Right lobe of liver (tissue), 6 donors: ENCODE measurements at regions not wholly inside any gene's neighbourhood (a gene's known extent, or its start where the extent isn't known, plus 50 kb on each side); places are given as distances from the start of the nearest gene placed in this dataset.

ENCODE experiments used
- ATAC-seq, 4 donors: fragments of 200-7000 bp; cut with Tn5 transposase; one replicate each; pipeline ENCODE4 v1.9.1; 2020; ENCODE audit warnings: mild to moderate bottlenecking in 4 of 4, moderate library complexity in 4 of 4
- DNase-seq, 3 donors: peaks; one replicate each; pipeline ENCODE4 v3.0.0-alpha.2; 2020
- H3K27ac ChIP-seq, 3 donors: fragments of 200-600 bp; one replicate each; pipeline ENCODE4 v1.8.0; 2022
- H3K27me3 ChIP-seq, 2 donors: fragments of 200-600 bp; one replicate each; pipeline ENCODE4 v1.8.0; 2022
- H3K36me3 ChIP-seq, 4 donors: fragments of 200-600 bp; sonication (generic) in 1 of 4; one replicate each; pipeline versions ENCODE4 v1.5.1 to v1.8.0; 2017 to 2022; ENCODE audit warnings: control low read depth in 1 of 4
- H3K4me1 ChIP-seq, 4 donors: fragments of 200-600 bp; sonication (generic) in 1 of 4; one replicate each; pipeline versions ENCODE4 v1.5.1 to v1.8.0; 2017 to 2022; ENCODE audit warnings: control low read depth in 1 of 4
- H3K4me3 ChIP-seq, 3 donors: fragments of 200-600 bp; one replicate each; pipeline ENCODE4 v1.8.0; 2022
- H3K9me3 ChIP-seq, 4 donors: fragments of 200-600 bp; sonication (generic) in 1 of 4; one replicate each; pipeline versions ENCODE4 v1.5.1 to v1.8.0; 2017 to 2022; ENCODE audit warnings: control low read depth in 1 of 4
- CTCF ChIP-seq, 4 donors: fragments of 200-600 bp in 3 of 4; fragments of 450-650 bp in 1 of 4; IDR thresholded peaks; one replicate each; pipeline versions ENCODE4 v1.5.1 to v1.8.0; 2016 to 2022; ENCODE audit warnings: antibody characterized with exemption in 4 of 4, mild to moderate bottlenecking in 2 of 4
- POLR2A ChIP-seq: fragments of 450-650 bp; IDR thresholded peaks from one replicate; pipeline ENCODE4 v1.6.1; 2017; ENCODE audit warnings: antibody characterized with exemption, mild to moderate bottlenecking
- WGBS: methylation state at CpG from one replicate; pipeline ENCODE4 v1.1.6; 2018; ENCODE audit warnings: low coverage, low lambda C conversion rate; ENCODE audit not compliant: insufficient coverage; ENCODE audit errors: missing lambda C conversion rate; 5-methylcytosine and 5-hydroxymethylcytosine counted together
- intact Hi-C, 2 donors: fragments of 100-400 bp; cut with DNase I; formaldehyde crosslinking; loops; one replicate each; pipeline versions ENCODE4 v1.11.2 to v1.14.1; 2022
- donor health status: DM: no; HTN: yes; CAD: no.
- donor health status: DM: no; HTN: no; CAD: no.
- donor health status: DM: no; HTN: no; CAD: no.
- donor health status: DM: no; HTN: yes; CAD: no.
- donor health status: DM: no; HTN: yes; CAD: no.

GRCh38 chr7:124390301-124390700, 357.4 kb upstream of the TMEM229A start:
- no peaks in the 10 kb centered on the region for H3K4me1 ChIP-seq
- 29% methylated on average over 1 of the region's 1 CpG for whole genome bisulfite sequencing
- ATAC-seq = no peak
- H3K9me3 ChIP-seq = no peaks in the 10 kb centered on the region
- no peak for DNase-seq
- intact Hi-C loops = no loop called here
- TF ChIP-seq CTCF (IDR thresholded peaks at IDR 0.05) (no peak), POLR2A (no peak)
- no peak overlapping the region for H3K27ac ChIP-seq
- no peak overlapping the region for H3K4me3 ChIP-seq
- H3K36me3 ChIP-seq = no peaks in the 10 kb centered on the region
- no peaks in the 10 kb centered on the region for H3K27me3 ChIP-seq

- TF ChIP-seq CTCF (IDR thresholded peaks at IDR 0.05) (no peak), POLR2A (no peak)
- no peaks in the 10 kb centered on the region for H3K4me1 ChIP-seq
- H3K9me3 ChIP-seq = no peaks in the 10 kb centered on the region
- no peak for DNase-seq
- ATAC-seq = no peak
- intact Hi-C loops = no loop called here
- WGBS = 65% methylated on average over 1 of the region's 1 CpG
- H3K27me3 ChIP-seq = no peaks in the 10 kb centered on the region
- no peaks in the 10 kb centered on the region for H3K36me3 ChIP-seq
- no peak overlapping the region for H3K4me3 ChIP-seq
- no peak overlapping the region for H3K27ac ChIP-seq
These were observed 355.9 kb upstream of the TMEM229A start for GRCh38 chr7:124388751-124389150.

GRCh38 chr7:124387056-124387455, 354.2 kb upstream of the TMEM229A start:
- no peak overlapping the region for H3K27ac ChIP-seq
- no peak for TF ChIP-seq POLR2A
- TF ChIP-seq CTCF (IDR thresholded peaks at IDR 0.05) = no peak
- no peak for ATAC-seq
- no peaks in the 10 kb centered on the region for H3K36me3 ChIP-seq
- H3K27me3 ChIP-seq = no peaks in the 10 kb centered on the region
- H3K9me3 ChIP-seq = no peaks in the 10 kb centered on the region
- intact Hi-C loops = no loop called here
- H3K4me1 ChIP-seq = no peaks in the 10 kb centered on the region
- no peak overlapping the region for H3K4me3 ChIP-seq
- DNase-seq = no peak
- 90% methylated on average over 4 of the region's 4 CpGs for whole genome bisulfite sequencing

GRCh38 chr7:124379296-124379695, 346.4 kb upstream of the TMEM229A start:
- H3K9me3 ChIP-seq = no peaks in the 10 kb centered on the region
- WGBS = 80% methylated on average over 1 of the region's 1 CpG
- H3K4me1 ChIP-seq = no peaks in the 10 kb centered on the region
- no peak overlapping the region for H3K4me3 ChIP-seq
- no peak for DNase-seq
- no peaks in the 10 kb centered on the region for H3K27me3 ChIP-seq
- TF ChIP-seq POLR2A (no peak), CTCF (IDR thresholded peaks at IDR 0.05) (no peak)
- intact Hi-C loops = no loop called here
- H3K36me3 ChIP-seq = no peaks in the 10 kb centered on the region
- no peak for ATAC-seq
- H3K27ac ChIP-seq = no peak overlapping the region

- intact Hi-C loops = no loop called here
- 48% methylated on average over 4 of the region's 4 CpGs for WGBS
- no peaks in the 10 kb centered on the region for H3K4me1 ChIP-seq
- ATAC-seq = no peak
- DNase-seq = no peak
- no peaks in the 10 kb centered on the region for H3K27me3 ChIP-seq
- H3K4me3 ChIP-seq = no peak overlapping the region
- no peaks in the 10 kb centered on the region for H3K9me3 ChIP-seq
- TF ChIP-seq POLR2A = no peak
- no peak for TF ChIP-seq CTCF (IDR thresholded peaks at IDR 0.05)
- H3K36me3 ChIP-seq = no peaks in the 10 kb centered on the region
- H3K27ac ChIP-seq = no peak overlapping the region
These were observed 343.2 kb upstream of the TMEM229A start for GRCh38 chr7:124376111-124376510.
